Right atrium auricular region (tissue), 2 donors: ENCODE measurements at regions not wholly inside any gene's neighbourhood (a gene's known extent, or its start where the extent isn't known, plus 50 kb on each side); places are given as distances from the start of the nearest gene placed in this dataset.

ENCODE experiments used
- DNase-seq: peaks from one replicate; pipeline ENCODE4 v3.0.0-alpha.2; 2019; ENCODE audit warnings: low spot score
- H3K27ac ChIP-seq, 2 donors: fragments of 200-600 bp; sonication (generic); 1 replicate in 1 of 2; 2 replicates in 1 of 2; pipeline ENCODE4 v1.5.1; 2016 to 2019
- H3K27me3 ChIP-seq, 2 donors: fragments of 200-600 bp; sonication (generic); one replicate each; pipeline versions ENCODE4 v1.5.1 to v1.6.0; 2017 to 2019
- H3K36me3 ChIP-seq: fragments of 200-600 bp; sonication (generic); one replicate; pipeline ENCODE4 v1.5.1; 2016
- H3K4me1 ChIP-seq, 2 donors: fragments of 200-600 bp; sonication (generic); one replicate each; pipeline versions ENCODE4 v1.5.1 to v1.6.0; 2017 to 2019
- H3K4me3 ChIP-seq, 2 donors: fragments of 200-600 bp; sonication (generic); 1 replicate in 1 of 2; 2 replicates in 1 of 2; pipeline ENCODE4 v1.5.1; 2017 to 2019; ENCODE audit warnings: mild to moderate bottlenecking in 1 of 2, moderate library complexity in 1 of 2
- H3K9me3 ChIP-seq, 2 donors: fragments of 200-600 bp; sonication (generic); one replicate each; pipeline ENCODE4 v1.5.1; 2019
- TF ChIP-seq, protein P1 (sequence below), 2 donors: fragments of 200-600 bp; sonication (generic); IDR thresholded peaks; one replicate each; pipeline ENCODE4 v1.5.1; 2019; ENCODE audit warnings: antibody characterized with exemption in 2 of 2

DNA sequence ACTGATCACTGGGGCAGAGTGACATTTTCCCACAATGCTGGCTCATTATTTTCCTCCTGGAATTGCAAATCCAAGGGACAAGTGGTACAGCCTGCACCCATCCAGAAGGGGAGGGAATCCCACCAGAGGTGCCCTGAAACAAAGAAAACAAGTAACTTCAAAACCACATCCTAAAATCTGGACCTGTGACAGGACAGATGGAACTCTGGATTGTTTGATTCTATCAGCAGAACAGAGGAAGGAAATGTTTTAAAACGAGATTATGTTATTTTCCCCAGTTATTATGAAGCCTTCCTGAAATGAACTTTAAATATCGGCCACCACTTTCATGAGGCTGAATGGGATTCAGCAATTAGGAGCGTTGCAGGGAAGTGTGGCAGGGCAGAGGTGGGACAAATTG, 62.2 kb upstream of the ECHDC3 start:
- no peak for DNase-seq
- Histone ChIP-seq H3K27ac (no peak overlapping the region), H3K9me3 (no peaks in the 10 kb centered on the region), H3K4me3 (no peak overlapping the region), H3K27me3 (no peaks in the 10 kb centered on the region), H3K4me1 (peaks cover 0 to 7% of the 10 kb centered on the region in 2 donors), H3K36me3 (no peaks in the 10 kb centered on the region)
- TF ChIP-seq, protein P1, sequence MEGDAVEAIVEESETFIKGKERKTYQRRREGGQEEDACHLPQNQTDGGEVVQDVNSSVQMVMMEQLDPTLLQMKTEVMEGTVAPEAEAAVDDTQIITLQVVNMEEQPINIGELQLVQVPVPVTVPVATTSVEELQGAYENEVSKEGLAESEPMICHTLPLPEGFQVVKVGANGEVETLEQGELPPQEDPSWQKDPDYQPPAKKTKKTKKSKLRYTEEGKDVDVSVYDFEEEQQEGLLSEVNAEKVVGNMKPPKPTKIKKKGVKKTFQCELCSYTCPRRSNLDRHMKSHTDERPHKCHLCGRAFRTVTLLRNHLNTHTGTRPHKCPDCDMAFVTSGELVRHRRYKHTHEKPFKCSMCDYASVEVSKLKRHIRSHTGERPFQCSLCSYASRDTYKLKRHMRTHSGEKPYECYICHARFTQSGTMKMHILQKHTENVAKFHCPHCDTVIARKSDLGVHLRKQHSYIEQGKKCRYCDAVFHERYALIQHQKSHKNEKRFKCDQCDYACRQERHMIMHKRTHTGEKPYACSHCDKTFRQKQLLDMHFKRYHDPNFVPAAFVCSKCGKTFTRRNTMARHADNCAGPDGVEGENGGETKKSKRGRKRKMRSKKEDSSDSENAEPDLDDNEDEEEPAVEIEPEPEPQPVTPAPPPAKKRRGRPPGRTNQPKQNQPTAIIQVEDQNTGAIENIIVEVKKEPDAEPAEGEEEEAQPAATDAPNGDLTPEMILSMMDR (IDR thresholded peaks at IDR 0.05), result no peak

GRCh38 chr10:11678074-11678793, 63.9 kb upstream of the ECHDC3 start:
- Histone ChIP-seq H3K4me1 (no peaks in the 10 kb centered on the region), H3K27me3 (no peaks in the 10 kb centered on the region), H3K36me3 (no peaks in the 10 kb centered on the region), H3K9me3 (no peaks in the 10 kb centered on the region), H3K27ac (no peak overlapping the region), H3K4me3 (no peak overlapping the region)
- no peak for DNase-seq
- TF ChIP-seq, protein P1 (IDR thresholded peaks at IDR 0.05), result no peak

DNA sequence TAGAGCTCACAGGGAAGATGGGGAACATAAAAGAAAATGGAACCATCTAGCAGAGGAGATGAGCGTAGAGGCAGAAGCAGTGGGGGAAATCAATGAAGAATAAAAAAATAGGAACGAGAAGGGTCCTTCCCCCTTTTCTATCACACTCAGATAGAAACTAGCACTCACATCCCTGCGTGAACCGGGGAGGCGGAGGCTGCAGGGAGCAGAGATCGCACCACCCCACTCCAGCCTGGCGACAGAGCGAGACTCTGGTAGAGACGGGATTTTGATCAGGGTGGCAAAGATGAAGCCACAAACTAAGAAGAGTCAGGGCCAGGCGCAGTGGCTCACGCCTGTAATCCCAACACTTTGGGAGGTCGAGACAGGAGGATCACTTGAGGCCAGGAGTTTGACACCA, 64.7 kb upstream of the ECHDC3 start:
- Histone ChIP-seq H3K4me3 (no peak overlapping the region), H3K36me3 (no peaks in the 10 kb centered on the region), H3K9me3 (no peaks in the 10 kb centered on the region), H3K27ac (no peak overlapping the region), H3K4me1 (no peaks in the 10 kb centered on the region), H3K27me3 (no peaks in the 10 kb centered on the region)
- DNase-seq, result no peak
- TF ChIP-seq, protein P1 (IDR thresholded peaks at IDR 0.05), result no peak

DNA sequence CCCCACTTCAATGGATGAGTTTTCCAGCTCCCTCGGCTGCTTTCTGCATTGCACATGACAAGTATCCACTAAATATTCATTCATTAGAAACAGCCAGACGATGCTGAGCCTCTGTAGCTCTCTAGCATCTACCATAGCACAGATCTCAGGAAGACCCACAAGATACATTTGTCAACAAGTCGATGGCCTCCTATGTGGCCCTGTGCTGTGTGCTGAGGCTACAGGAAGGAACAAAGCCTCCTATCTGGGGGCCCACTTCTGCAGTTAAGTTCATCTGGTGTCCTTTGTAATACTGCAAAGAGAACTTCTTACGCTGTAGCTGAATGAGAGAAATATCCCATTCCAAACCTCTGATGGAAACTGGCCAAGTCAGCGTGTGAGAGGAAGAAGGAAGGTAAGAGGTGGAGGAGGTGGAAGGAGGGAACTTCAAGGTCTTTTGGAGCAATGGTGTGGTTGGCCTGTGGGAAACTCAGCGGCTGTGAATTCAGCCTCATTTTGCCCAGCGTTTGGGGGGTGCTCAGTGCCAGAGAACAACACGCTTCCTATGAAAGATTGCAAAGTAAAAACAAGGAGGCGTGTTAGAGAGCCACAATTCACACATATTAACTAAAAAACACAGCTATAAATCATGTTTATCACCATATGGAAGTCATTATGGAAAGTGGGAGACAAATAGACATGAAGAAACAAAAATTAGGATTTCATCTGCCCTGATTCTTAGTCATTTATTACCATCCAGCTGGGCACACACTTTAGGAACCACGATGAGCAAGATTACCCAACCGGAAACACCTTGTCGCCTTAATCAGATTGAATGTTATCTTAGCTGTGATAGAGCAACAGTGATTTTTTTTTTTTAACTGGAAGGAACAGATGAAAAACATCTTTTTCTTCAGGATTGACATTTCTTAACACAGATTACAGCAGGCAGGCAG, 62.2 kb upstream of the USP6NL start:
- H3K27me3 ChIP-seq, result no peaks in the 10 kb centered on the region
- no peak overlapping the region for H3K4me3 ChIP-seq
- DNase-seq, result no peak
- H3K27ac ChIP-seq, result no peak overlapping the region
- H3K36me3 ChIP-seq, result no peaks in the 10 kb centered on the region
- H3K4me1 ChIP-seq, result no peaks in the 10 kb centered on the region
- TF ChIP-seq, protein P1 (IDR thresholded peaks at IDR 0.05), result no peak
- no peaks in the 10 kb centered on the region for H3K9me3 ChIP-seq

DNA sequence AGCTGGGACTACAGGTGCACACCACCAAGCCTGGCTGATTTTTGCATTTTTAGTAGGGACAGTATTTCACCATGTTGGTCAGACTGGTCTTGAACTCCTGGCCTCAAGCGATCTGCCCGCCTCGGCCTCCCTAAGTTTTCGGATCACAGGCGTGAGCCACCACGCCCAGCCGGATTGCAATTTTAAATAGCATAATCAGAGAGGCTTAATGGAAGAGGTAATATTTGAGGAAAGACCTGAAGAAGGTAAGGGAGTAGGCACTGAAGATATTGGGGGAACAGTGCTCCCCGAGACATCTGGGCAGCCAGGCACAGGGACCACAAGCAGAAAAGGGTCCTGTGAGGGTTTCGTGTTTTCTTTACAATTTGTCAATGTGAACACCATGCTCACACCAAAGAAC, 61.4 kb upstream of the USP6NL start:
- H3K4me3 ChIP-seq, result no peak overlapping the region
- no peaks in the 10 kb centered on the region for H3K27me3 ChIP-seq
- no peak overlapping the region for H3K27ac ChIP-seq
- DNase-seq, result no peak
- TF ChIP-seq, protein P1 (IDR thresholded peaks at IDR 0.05), result no peak
- H3K36me3 ChIP-seq, result no peaks in the 10 kb centered on the region
- no peaks in the 10 kb centered on the region for H3K9me3 ChIP-seq
- no peaks in the 10 kb centered on the region for H3K4me1 ChIP-seq
